ENCODE measurements at regions not wholly inside any gene's neighbourhood (a gene's known extent, or its start where the extent isn't known, plus 50 kb on each side); places are given as distances from the start of the nearest gene placed in this dataset.

DNA sequence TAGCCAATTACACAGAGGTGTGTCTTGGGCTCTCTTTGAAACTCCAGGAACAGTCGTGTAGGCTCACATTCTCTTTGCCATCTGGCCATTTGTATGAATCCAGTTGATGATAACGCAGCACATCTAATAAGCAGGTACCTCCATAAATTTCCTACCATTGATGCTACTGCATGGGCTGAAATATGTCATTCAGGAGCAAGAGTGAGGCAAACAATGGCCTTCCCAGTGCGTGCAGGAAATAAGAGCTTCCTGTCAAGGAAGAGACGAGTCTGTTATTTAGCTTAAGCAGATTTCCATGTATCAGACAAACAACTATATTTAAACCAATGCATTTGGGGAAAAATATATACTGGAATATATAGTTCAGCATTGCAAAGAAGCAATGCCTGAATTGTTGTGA is 102.1 kb upstream of the MXRA5 start:
- TF ChIP-seq POLR2AphosphoS5 (IDR thresholded peaks at IDR 0.05; ENCODE audit: insufficient read depth, low read depth, low read length) (no peak), EZH2 (IDR thresholded peaks at IDR 0.05; ENCODE audit: borderline replicate concordance, low read depth, low read length, severe bottlenecking) (no peak), MYC (IDR thresholded peaks at IDR 0.05; ENCODE audit: low read depth, low read length) (no peak), POLR2A (IDR thresholded peaks at IDR 0.05; ENCODE audit: low read depth, low read length) (no peak), JUN (IDR thresholded peaks at IDR 0.05; ENCODE audit: borderline replicate concordance, insufficient read depth, insufficient read length, low read depth) (no peak), GATA2 (IDR thresholded peaks at IDR 0.05; ENCODE audit: insufficient read depth, insufficient read length, low read depth, low read length) (no peak)
- TF ChIP-seq, protein P1, sequence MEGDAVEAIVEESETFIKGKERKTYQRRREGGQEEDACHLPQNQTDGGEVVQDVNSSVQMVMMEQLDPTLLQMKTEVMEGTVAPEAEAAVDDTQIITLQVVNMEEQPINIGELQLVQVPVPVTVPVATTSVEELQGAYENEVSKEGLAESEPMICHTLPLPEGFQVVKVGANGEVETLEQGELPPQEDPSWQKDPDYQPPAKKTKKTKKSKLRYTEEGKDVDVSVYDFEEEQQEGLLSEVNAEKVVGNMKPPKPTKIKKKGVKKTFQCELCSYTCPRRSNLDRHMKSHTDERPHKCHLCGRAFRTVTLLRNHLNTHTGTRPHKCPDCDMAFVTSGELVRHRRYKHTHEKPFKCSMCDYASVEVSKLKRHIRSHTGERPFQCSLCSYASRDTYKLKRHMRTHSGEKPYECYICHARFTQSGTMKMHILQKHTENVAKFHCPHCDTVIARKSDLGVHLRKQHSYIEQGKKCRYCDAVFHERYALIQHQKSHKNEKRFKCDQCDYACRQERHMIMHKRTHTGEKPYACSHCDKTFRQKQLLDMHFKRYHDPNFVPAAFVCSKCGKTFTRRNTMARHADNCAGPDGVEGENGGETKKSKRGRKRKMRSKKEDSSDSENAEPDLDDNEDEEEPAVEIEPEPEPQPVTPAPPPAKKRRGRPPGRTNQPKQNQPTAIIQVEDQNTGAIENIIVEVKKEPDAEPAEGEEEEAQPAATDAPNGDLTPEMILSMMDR (IDR thresholded peaks at IDR 0.05; ENCODE audit: extremely low read depth in 1 of 2, insufficient read depth in 1 of 2, low read depth in 1 of 2, low read length in 2 of 2): no peak
- TF ChIP-seq, protein P2, sequence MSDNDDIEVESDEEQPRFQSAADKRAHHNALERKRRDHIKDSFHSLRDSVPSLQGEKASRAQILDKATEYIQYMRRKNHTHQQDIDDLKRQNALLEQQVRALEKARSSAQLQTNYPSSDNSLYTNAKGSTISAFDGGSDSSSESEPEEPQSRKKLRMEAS (IDR thresholded peaks at IDR 0.05; ENCODE audit: insufficient read depth, insufficient read length): no peak
